ENCODE measurements at regions not wholly inside any gene's neighbourhood (a gene's known extent, or its start where the extent isn't known, plus 50 kb on each side); places are given as distances from the start of the nearest gene placed in this dataset.

- no peak overlapping the region for H3K27ac ChIP-seq
- TF ChIP-seq CTCF (IDR thresholded peaks at IDR 0.05) (no peak), ZFX (IDR thresholded peaks at IDR 0.05; ENCODE audit: borderline replicate concordance) (no peak)
These were observed 466.1 kb upstream of the MC4R start for GRCh38 chr18:60838677-60839076.

- no peak for TF ChIP-seq ZFX (IDR thresholded peaks at IDR 0.05; ENCODE audit: borderline replicate concordance)
- TF ChIP-seq CTCF (IDR thresholded peaks at IDR 0.05): no peak
- H3K27ac ChIP-seq: no peak overlapping the region
These were observed 473.8 kb upstream of the MC4R start for GRCh38 chr18:60846396-60846795.

- no peak overlapping the region for H3K27ac ChIP-seq
- TF ChIP-seq CTCF (IDR thresholded peaks at IDR 0.05): no peak
- no peak for TF ChIP-seq ZFX (IDR thresholded peaks at IDR 0.05; ENCODE audit: borderline replicate concordance)
These were observed 474.9 kb upstream of the MC4R start for GRCh38 chr18:60847517-60847916.

- no peak for TF ChIP-seq ZFX (IDR thresholded peaks at IDR 0.05; ENCODE audit: borderline replicate concordance)
- no peak for TF ChIP-seq CTCF (IDR thresholded peaks at IDR 0.05)
- H3K27ac ChIP-seq: no peak overlapping the region
These were observed 471.7 kb upstream of the CDH20 start for GRCh38 chr18:60861575-60861974.

- no peak for TF ChIP-seq CTCF (IDR thresholded peaks at IDR 0.05)
- no peak overlapping the region for H3K27ac ChIP-seq
These were observed 470.2 kb upstream of the CDH20 start for GRCh38 chr18:60862988-60863387.

GRCh38 chr18:60865801-60866200, 467.4 kb upstream of the CDH20 start:
- TF ChIP-seq CTCF (IDR thresholded peaks at IDR 0.05) (no peak), ZFX (IDR thresholded peaks at IDR 0.05; ENCODE audit: borderline replicate concordance) (no peak)

GRCh38 chr18:60870261-60871153, 462.7 kb upstream of the CDH20 start:
- TF ChIP-seq ZFX (IDR thresholded peaks at IDR 0.05; ENCODE audit: borderline replicate concordance) (no peak), CTCF (IDR thresholded peaks at IDR 0.05) (no peak)
- H3K27ac ChIP-seq: no peak overlapping the region

More at GRCh38 chr18:60865801-60866200, 467.4 kb upstream of the CDH20 start:
- H3K27ac ChIP-seq: no peak overlapping the region
